Gastrocnemius medialis (tissue), 4 donors: ENCODE measurements at regions not wholly inside any gene's neighbourhood (a gene's known extent, or its start where the extent isn't known, plus 50 kb on each side); places are given as distances from the start of the nearest gene placed in this dataset.

Source experiments
- POLR2A ChIP-seq, 2 donors: fragments of 450-650 bp; IDR thresholded peaks; one replicate each; pipeline ENCODE4 v1.6.1; 2017; ENCODE audit warnings: antibody characterized with exemption in 2 of 2, mild to moderate bottlenecking in 2 of 2, moderate library complexity in 2 of 2
- TF ChIP-seq, protein P1 (sequence below), 5 experiments: fragments of 450-650 bp in 3 of 5; fragments of 200-600 bp in 2 of 5; sonication (generic) in 2 of 5; IDR thresholded peaks in 4 of 5; conservative IDR thresholded peaks in 1 of 5; 1 replicate in 4 of 5; 2 replicates in 1 of 5; pipeline ENCODE4 v1.5.1; 2016 to 2019; ENCODE audit warnings: antibody characterized with exemption in 5 of 5, mild to moderate bottlenecking in 3 of 5, moderate library complexity in 3 of 5

DNA sequence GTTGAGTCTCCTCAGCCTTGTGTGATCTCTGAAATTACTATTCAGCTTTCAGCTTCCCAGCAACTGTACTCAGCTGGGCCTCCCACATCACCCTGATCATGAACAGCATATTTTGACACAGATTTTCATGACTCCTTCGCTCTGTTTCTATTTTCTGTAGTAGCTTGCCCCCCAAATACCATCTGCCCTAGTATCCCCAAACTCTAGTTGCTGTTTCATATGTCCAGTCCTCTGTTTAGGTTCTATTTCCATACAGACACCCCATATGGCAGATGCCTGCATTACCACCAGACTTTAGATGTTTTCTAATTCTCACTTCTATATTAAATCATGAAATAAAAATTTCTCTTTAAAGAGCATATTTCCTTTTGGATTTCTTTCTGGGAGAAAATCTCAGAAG, 217.2 kb upstream of the ARPP21 start:
- no peak for TF ChIP-seq POLR2A (IDR thresholded peaks at IDR 0.05)
- TF ChIP-seq, protein P1, sequence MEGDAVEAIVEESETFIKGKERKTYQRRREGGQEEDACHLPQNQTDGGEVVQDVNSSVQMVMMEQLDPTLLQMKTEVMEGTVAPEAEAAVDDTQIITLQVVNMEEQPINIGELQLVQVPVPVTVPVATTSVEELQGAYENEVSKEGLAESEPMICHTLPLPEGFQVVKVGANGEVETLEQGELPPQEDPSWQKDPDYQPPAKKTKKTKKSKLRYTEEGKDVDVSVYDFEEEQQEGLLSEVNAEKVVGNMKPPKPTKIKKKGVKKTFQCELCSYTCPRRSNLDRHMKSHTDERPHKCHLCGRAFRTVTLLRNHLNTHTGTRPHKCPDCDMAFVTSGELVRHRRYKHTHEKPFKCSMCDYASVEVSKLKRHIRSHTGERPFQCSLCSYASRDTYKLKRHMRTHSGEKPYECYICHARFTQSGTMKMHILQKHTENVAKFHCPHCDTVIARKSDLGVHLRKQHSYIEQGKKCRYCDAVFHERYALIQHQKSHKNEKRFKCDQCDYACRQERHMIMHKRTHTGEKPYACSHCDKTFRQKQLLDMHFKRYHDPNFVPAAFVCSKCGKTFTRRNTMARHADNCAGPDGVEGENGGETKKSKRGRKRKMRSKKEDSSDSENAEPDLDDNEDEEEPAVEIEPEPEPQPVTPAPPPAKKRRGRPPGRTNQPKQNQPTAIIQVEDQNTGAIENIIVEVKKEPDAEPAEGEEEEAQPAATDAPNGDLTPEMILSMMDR (IDR thresholded peaks at IDR 0.05 in 4 of 5, conservative IDR thresholded peaks at IDR 0.05 in 1 of 5): no peak
